OCI-LY1 (cell line): ENCODE measurements at regions not wholly inside any gene's neighbourhood (a gene's known extent, or its start where the extent isn't known, plus 50 kb on each side); places are given as distances from the start of the nearest gene placed in this dataset.

ENCODE experiments used
- EZH2 ChIP-seq: fragments of 200-600 bp; sonication (generic), shearing (Covaris generic); IDR thresholded peaks from 2 replicates; pipeline ENCODE4 v1.8.0; 2017; ENCODE audit warnings: borderline replicate concordance, mixed run types, mild to moderate bottlenecking, antibody characterized with exemption, low read length, moderate library complexity, mixed read lengths
- TF ChIP-seq, protein P1 (sequence below): fragments of 200-600 bp; sonication (generic), shearing (Covaris generic); IDR thresholded peaks from 2 replicates; pipeline ENCODE4 v1.5.1; 2017; ENCODE audit warnings: mild to moderate bottlenecking, antibody characterized with exemption, low read length, moderate library complexity, mixed read lengths

DNA sequence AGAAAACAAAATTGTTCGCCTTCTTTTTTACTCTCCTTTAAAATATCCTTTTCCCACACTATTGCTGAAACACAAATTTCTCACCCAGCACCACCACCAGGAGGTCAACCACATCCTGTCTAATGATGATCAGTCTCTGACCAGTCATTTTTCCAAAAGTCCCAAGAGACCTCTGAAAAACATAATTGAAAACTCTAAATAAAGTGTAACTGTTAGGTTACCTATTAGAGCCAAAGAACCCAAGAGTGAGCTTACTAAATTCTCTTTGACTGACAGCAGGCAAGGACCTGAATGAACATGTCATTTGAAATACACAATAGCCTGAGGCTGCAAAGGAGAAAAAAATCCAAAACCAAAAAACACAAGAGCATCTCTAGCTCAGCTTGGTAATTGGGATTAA, 735.4 kb downstream of the CBLN4 start:
- TF ChIP-seq, protein P1, sequence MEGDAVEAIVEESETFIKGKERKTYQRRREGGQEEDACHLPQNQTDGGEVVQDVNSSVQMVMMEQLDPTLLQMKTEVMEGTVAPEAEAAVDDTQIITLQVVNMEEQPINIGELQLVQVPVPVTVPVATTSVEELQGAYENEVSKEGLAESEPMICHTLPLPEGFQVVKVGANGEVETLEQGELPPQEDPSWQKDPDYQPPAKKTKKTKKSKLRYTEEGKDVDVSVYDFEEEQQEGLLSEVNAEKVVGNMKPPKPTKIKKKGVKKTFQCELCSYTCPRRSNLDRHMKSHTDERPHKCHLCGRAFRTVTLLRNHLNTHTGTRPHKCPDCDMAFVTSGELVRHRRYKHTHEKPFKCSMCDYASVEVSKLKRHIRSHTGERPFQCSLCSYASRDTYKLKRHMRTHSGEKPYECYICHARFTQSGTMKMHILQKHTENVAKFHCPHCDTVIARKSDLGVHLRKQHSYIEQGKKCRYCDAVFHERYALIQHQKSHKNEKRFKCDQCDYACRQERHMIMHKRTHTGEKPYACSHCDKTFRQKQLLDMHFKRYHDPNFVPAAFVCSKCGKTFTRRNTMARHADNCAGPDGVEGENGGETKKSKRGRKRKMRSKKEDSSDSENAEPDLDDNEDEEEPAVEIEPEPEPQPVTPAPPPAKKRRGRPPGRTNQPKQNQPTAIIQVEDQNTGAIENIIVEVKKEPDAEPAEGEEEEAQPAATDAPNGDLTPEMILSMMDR: no peak
- no peak for TF ChIP-seq EZH2
